NCI-H1105 treated with DMSO at 0.1 percent for 48 hours (cell line): ENCODE measurements at regions not wholly inside any gene's neighbourhood (a gene's known extent, or its start where the extent isn't known, plus 50 kb on each side); places are given as distances from the start of the nearest gene placed in this dataset.
A peak's percentile ranks its signal among the peaks of the same experiment; 100 is the strongest.

Experiments
- DNase-seq: peaks from one replicate; lab custom pipeline; 2025; lab: John Stamatoyannopoulos, UW

GRCh38 chr6:23368557-23368956 is 757.5 kb upstream of the NRSN1 start:
- no peak for DNase-seq

- no peak for DNase-seq
Observed at GRCh38 chr6:23370051-23370450, 756.0 kb upstream of the NRSN1 start.

GRCh38 chr6:23371132-23371915 is 754.7 kb upstream of the NRSN1 start:
- DNase-seq, result no peak

- DNase-seq, result no peak
Observed at GRCh38 chr6:23377830-23378229, 748.2 kb upstream of the NRSN1 start.

GRCh38 chr6:23380465-23380864 is 745.5 kb upstream of the NRSN1 start:
- DNase-seq, result no peak

- no peak for DNase-seq
Observed at GRCh38 chr6:23388086-23388783, 737.8 kb upstream of the NRSN1 start.

GRCh38 chr6:23389386-23389785 is 736.6 kb upstream of the NRSN1 start:
- no peak for DNase-seq

GRCh38 chr6:23390221-23390620 is 735.8 kb upstream of the NRSN1 start:
- no peak for DNase-seq

GRCh38 chr6:23394681-23395080 is 731.3 kb upstream of the NRSN1 start:
- DNase-seq, result no peak

GRCh38 chr6:23395381-23395780 is 730.6 kb upstream of the NRSN1 start:
- no peak for DNase-seq

- DNase-seq, result no peak
Observed at GRCh38 chr6:23396949-23397348, 729.1 kb upstream of the NRSN1 start.

GRCh38 chr6:23403460-23403859 is 722.6 kb upstream of the NRSN1 start:
- no peak for DNase-seq

GRCh38 chr6:23409531-23409930 is 716.5 kb upstream of the NRSN1 start:
- DNase-seq, result no peak

GRCh38 chr6:23410439-23410838 is 715.6 kb upstream of the NRSN1 start:
- no peak for DNase-seq

GRCh38 chr6:23412770-23413169 is 713.2 kb upstream of the NRSN1 start:
- no peak for DNase-seq

GRCh38 chr6:23413327-23414050 is 712.5 kb upstream of the NRSN1 start:
- DNase-seq, result no peak

GRCh38 chr6:23414051-23414445 is 712.0 kb upstream of the NRSN1 start:
- DNase-seq, result peak; percentile 8

GRCh38 chr6:23414922-23415321 is 711.1 kb upstream of the NRSN1 start:
- no peak for DNase-seq

GRCh38 chr6:23415819-23416427 is 710.1 kb upstream of the NRSN1 start:
- no peak for DNase-seq

- DNase-seq, result no peak
Observed at GRCh38 chr6:23417133-23417532, 708.9 kb upstream of the NRSN1 start.

- DNase-seq, result no peak
Observed at GRCh38 chr6:23418095-23418494, 707.9 kb upstream of the NRSN1 start.

- no peak for DNase-seq
Observed at GRCh38 chr6:23419046-23419445, 707.0 kb upstream of the NRSN1 start.
